GM18867 (cell line): ENCODE measurements at regions not wholly inside any gene's neighbourhood (a gene's known extent, or its start where the extent isn't known, plus 50 kb on each side); places are given as distances from the start of the nearest gene placed in this dataset.
A peak's percentile ranks its signal among the peaks of the same experiment; 100 is the strongest.
"Not testable (repeated sequence)": the region's sequence is repeated elsewhere in the genome, so short reads cannot be mapped to it uniquely, and the experiment has no call there.

Source experiments
- ATAC-seq: cut with Tn5 transposase; IDR thresholded peaks from one replicate; pipeline ENCODE4 v1.9.1; 2021; ENCODE audit warnings: mild to moderate bottlenecking, moderate library complexity; ENCODE audit not compliant: unreplicated experiment

DNA sequence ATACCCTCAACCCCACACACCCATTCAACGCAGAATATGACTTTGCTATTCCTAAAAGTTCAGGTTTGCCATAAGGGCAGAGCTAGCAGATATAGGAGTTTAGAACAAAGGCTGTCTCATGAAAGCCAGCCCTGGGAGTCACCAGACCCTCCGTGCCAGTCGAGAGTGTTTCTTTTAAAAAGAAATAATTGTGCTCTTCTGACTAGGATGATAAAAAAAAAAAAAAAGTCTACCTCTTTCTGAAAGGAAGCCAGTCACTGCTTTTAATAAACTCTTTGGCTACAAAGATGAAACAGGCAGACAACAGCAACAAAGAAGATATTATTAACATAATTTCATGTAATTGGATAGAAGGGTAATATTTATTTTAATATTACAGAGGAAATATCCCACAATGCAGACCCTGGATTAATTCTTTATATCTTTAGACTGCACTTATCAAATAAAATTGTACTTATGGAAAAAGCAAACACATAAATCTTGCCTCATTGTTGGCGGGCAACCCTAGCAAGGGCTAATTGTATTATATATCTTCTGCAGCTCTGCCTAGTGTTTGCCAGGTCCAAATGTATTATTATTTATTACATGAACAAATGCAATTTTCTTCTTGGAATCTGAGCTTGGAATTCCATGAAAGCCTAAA is 277.5 kb upstream of the DYNLRB2 start:
- no peak for ATAC-seq

DNA sequence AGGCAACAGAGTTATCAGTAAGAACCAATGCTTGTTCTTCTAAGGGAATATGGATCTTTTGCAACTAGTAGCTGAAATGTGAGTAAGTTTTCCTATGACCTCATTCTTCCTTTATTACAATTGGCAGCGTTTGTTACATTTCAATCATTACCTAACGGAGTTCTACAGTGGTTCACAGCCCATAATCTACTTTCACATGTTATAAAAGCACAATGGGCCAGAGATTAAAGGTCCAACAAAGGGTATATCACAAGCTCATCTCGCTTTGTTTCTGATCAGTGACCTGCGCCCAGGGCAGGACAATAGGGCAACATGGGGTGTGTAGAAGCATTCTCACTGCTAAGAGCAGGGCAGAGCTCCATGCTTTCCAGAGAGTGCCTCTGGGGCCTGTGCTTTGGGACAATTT is 279.9 kb upstream of the DYNLRB2 start:
- no peak for ATAC-seq

DNA sequence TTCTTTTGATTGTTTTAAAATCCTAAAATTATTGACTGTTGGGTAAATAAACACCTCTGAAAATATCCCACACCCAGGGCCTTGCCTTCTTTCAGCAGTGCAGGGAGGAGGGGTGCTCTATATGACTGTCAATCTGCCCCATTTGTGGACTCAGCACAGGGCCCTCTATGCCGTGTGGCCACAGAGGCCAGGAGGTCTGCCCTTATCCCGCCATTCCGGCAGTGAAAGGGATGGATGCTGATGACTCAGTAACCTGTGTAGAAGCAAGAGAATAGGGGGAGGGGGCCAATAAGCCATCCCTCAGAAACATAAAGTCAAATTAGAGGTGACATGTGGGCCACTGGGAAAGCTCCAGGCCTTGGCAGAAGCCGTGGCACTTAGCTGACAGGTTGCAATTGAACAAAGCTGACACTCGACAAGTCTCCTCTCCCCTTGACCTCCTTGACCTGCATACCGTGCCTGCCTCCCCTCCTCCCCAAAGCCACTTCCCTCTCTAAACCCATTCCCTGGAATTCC is 281.4 kb upstream of the DYNLRB2 start:
- no peak for ATAC-seq

DNA sequence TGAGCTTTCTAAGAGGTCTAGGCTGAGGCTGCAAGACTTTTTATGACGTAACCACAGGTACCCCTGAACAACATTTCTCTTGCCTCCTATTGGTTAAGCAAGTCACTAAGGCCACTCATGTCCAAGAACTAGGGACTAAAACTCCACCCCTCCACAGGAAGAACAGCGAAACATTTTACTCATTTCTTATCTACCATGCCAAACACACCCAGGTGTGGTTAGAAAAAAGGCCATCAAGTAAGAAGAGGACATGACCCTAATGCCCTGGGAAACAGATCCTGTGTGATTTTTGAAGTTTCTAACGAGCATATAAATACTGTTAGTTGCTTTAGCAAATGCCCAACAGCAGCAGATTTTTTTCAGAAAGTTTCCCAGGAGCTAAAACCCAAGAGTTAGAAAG is 282.4 kb upstream of the DYNLRB2 start:
- no peak for ATAC-seq

DNA sequence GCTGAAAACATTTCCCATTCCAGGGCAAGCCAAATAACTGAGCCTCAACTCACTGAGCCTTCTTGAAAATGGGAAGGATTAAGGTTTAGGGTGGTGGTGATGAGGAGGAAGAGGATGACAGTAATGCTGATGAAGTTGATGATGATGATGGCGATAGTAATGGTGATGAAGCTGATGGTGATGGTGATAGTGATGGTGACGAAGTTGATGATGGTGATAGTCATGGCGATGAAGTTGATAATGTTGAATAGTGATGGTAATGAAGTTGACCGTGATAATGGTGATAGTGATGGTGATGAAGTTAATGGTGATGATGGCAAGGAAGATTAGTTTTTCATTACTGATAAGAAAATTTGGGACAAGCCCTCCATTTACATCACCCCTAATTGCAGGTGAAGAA is 285.8 kb upstream of the DYNLRB2 start:
- ATAC-seq: no peak

DNA sequence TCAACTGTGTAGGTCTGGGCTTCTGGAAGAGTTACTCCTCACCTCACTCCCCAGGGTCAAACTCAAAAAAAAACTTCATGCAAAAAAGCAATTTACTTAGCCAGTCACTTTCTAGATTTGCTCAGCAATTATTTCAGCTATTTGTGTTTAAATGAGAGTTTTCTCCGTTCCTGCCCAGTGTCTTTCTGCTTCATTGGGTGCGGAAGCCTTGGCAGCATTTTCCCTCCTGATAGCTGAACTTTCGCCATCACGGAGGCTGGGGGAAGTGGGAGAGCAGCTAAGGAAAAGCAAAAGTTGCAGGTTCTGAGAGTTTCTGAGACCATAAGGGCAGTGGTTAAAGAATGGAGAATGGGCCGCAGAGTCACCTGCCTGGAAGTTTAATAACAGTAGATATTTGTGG is 287.1 kb upstream of the DYNLRB2 start:
- no peak for ATAC-seq

DNA sequence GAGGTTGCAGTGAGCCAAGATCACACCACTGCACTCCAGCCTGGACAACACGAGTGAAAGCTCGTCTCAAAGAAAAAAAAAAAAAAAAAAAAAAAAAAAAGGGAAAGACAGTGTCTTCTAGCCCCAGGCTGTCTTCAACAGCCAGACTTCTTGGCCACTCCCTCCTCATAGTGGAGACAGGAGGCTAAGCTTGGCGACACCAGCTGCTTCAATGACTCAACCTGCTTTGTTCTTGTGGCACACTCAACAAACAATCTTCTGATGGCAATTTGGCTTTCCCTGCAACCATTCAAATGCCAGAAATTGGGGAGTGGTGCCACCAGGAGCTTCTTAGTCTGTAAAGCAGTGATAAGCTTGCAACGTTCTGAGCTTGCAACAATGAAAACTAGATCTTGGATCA is 290.4 kb upstream of the DYNLRB2 start:
- ATAC-seq: no peak

DNA sequence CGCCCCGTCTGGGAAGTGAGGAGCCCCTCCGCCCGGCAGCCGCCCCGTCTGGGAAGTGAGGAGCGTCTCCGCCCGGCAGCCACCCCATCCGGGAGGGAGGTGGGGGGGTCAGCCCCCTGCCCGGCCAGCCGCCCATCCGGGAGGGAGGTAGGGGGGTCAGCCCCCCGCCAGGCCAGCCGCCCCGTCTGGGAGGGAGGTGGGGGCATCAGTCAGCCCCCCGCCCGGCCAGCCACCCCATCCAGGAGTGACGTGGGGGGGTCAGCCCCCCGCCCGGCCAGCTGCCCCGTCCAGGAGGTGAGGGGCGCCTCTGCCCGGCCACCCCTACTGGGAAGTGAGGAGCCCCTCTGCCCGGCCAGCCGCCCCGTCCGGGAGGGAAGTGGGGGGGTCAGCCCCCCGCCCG is 297.5 kb upstream of the DYNLRB2 start:
- ATAC-seq: not testable (repeated sequence)

DNA sequence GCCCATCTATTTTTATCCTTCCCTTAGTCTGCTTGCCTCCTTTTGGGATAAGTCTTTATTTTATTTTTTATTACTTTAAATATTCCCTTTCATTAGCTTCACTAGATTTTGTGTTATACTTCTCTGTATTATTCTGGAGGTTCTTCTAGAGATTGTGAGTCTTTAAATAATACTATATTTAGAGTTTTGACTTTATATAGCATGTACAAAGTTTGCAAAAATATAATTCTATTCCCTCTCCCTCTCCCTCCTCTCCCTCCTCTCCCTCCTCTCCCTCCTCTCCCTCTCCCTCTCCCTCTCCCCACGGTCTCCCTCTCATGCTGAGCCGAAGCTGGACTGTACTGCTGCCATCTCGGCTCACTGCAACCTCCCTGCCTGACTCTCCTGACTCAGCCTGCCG is 298.5 kb upstream of the DYNLRB2 start:
- not testable (repeated sequence) for ATAC-seq

DNA sequence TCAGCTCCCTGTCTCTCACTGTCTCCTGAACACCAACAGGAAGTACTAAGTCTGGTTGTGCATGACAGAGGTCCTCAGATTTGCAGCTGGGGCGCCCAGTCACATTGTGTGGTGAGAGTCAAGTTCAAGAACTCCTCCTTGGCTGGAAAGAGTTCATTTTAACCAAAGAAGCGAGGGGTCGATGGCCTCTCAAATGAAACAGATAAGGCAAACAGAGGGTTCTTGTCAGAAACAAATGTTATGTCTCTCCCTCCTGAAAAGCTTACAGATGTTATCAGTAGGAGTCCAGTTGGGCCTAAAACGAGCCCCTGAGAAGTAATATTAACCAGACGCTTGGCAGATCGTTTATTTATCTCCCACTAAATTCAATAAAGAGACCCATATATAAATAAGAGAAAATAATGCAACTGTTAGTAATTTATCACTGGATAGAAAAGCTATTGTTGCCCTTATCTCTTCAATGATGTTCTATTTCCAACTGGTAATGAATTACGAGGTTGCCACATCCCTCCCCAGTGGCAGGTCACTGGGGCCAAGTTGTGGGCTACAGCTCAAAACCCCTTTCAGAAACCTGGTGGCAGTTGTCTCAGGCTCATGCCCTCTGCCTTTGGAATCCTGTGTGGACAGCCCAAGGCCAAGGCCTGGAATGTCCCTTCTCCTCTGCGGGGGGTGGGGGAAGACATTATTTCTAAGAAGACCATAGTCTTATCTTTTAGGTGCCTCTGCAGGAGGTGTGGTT is 307.5 kb upstream of the DYNLRB2 start:
- ATAC-seq: no peak

DNA sequence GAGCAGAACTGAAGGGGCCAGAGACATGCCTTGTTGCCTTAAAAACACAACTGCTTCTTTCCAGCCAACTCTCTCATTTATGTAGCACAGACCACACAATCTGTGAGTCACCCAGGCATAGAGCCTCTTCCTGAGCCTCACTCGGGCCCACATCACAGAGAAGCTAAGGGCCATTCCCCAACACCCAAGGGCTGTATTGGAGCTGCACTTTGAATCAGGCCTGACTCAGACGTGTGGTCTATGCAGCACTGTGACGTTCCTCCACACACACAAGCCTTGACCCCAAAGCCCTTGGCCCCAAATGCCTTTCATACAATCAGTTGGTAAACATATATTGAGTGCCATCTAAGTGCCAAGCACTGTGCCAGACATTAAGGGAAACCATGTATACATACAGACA is 308.9 kb upstream of the DYNLRB2 start:
- ATAC-seq: peak; percentile 74

DNA sequence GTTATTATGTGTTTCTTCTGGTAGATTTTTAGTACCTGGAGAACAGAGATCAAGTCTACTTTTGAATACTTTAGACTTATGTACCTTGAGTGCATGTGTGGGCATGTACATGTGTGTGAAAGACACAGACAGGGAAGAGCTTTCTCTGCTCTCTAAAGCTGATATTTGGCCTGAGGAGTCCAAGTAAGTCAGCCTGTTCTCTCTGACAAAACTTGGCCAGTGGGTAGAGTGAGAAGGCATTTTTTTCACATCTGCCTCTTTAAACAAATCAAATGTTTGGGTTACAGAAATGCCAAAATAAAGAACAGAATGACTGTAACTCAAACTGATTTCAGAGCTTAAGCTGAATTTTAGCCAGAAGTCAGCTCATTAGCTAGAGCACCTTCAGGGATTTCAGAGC is 309.7 kb upstream of the DYNLRB2 start:
- ATAC-seq: no peak

DNA sequence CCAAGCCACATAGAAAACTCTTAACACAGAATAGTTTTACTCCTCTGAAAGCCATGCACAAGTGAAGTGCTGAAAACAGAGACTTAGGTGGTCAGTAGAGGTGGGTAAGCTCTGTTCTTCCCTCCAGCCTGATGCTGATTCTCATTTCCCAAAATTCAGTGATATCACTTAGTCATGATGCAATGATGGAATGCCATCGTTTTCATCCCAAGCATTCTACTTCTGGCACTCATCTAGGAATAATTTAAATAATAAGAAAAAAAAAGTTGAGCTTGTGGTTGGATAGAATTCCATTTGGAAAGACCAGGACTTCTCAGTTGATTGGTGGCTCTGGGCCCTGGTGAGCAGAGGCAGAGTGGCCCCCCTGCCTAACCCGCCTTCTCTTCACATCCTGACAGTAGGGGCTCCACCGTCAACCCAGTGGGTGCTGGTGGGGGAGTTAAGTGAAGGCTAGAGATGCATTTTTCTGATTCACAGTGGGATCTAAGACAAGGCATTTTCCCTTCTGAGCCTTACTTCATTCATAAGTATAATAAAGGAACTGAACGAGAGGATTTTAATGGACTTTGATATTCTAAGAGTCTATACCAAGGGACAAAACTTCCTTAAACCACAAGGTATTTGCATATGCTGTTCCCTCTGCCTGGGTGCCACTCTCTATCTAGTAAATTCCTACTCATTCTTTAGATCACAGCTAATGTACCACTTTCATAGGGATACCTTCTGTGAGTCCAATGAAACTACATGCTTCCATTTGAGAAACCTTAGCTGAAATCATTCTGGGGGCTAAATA is 310.3 kb upstream of the DYNLRB2 start:
- ATAC-seq: no peak

DNA sequence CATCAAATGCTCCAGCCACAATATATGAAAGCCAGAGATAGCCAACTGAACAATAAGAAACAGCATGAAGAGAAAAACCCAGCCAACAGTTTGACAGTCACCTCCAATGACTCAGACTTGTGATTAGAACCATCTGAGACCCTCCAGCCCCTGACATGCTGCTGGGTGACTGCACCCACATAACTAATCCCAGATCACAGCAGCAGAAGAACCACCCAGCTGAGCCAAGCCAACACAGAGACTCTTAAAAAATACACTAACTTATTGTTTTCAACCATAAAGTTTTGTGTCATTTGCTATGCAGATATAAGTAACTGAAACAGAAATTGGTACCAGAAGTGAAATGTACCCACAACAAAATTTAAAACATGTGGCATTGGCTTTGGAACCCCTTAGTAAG is 314.3 kb upstream of the DYNLRB2 start:
- ATAC-seq: no peak

DNA sequence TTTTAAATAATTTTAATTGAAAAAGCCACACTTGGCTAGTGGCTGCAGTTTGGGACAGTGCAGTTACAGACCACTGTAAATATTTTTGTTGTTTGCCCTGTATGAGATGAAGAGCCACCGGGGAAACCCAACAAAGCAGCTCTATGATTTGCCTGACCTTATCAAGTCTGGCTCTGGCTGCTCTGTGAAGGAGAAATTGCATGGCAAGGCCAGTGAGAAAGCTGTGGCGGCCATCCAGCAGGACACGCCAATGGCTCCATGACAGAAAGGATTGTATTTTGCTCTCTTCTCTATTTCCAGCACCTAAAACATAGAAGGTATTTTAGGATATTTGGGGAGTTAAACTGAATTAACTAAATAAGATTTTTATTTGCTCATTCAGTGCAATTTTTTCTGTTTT is 330.0 kb upstream of the DYNLRB2 start:
- ATAC-seq: no peak

DNA sequence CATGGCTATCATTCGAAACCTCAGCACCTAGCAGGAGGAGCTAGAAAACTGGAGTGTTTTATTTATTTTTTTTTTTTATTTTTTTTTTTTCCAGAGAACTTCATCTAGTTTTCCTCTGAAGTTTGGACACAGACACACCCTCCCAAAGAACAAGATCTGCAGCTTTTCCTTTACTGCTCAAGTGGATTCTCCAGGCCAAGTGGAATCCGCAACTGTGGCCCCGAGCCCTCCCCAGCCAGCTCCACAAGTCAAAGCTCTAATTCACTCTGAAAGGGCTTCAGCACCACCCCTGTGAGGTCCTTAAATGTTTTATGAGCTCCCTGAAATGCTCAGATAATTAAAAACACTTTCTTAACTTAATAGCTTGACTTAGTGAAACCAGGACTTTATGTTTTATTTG is 332.1 kb upstream of the DYNLRB2 start:
- no peak for ATAC-seq

DNA sequence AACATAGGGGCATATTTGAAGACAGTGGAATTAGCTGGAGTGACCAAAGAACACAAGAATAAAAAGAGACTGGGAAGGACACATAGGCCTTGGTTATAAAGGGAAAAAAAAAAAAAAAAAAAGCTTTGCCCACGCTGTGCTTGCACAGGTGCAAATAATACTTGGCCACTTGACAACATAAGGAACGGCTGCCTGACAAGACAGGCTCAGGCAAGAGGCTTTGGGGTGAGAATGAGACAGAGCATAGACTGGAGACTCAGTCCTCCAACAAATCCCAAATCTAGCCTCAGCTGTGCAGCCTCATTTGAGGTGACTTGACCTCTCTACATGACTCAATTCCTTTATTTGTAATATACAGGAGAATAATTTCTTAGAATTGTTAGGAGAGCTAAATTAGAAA is 332.8 kb upstream of the DYNLRB2 start:
- ATAC-seq: no peak

DNA sequence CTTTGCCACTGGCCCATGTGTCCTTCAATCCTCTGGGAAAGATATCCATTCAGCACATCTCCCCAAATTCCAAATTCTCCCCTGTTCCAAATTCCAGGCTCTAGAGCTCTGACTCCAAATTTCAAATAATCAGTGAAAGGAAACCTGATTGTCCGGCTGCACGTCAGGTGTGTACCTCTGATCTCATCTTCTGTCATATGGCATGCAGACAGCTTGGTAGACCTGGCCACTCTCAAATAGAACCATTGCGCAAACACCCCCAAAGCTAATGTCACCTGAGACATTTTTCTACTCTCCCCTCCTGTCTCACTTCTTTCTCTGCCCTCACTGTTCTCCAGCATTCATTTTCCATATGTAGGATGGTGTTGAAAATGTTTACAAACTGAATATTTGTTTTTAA is 337.0 kb upstream of the DYNLRB2 start:
- no peak for ATAC-seq

DNA sequence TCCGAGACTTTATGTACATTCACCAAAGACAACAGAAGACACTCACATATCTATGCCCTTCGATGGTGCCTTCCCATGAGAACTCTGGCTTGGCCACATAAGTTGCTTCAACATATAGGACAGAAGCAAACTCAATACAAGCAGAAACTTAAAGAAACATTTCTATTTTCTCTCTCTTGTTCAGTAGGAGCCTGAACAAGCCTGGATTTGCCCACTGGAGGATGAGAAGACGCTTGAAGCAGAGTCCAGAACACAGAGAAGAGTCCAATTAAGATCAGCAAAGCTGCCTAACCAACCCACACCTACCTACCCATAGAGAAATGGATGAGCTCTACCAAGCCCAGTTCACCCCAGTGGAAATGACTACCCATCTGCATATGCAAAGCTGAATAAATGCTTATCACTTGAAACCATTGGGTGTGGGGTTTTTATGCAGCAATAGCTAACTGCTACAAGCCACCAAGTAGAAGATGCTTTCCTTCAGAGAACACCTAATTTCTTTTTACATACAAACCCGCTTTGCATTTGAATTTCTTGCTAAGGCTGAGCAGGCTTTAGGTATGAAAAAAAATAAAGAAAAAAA is 337.9 kb upstream of the DYNLRB2 start:
- no peak for ATAC-seq

DNA sequence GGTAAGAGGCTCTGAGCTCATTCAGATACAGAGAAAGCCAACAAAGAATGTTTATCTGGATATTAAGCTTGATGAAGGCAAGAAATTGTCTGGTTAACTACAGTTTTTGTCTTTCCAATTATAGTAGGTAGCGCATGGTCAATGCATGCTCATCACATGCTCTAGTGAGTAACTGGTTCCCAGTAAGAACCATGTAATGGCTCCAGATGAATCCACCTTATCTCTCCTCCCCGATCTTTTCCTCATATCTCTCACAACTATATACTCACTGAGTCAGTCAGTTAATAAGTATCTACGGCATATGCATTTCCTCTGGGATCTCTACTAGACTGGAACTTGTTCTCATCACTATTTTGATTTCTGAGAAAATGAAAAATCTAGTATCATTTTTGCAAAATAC is 340.7 kb upstream of the DYNLRB2 start:
- no peak for ATAC-seq

DNA sequence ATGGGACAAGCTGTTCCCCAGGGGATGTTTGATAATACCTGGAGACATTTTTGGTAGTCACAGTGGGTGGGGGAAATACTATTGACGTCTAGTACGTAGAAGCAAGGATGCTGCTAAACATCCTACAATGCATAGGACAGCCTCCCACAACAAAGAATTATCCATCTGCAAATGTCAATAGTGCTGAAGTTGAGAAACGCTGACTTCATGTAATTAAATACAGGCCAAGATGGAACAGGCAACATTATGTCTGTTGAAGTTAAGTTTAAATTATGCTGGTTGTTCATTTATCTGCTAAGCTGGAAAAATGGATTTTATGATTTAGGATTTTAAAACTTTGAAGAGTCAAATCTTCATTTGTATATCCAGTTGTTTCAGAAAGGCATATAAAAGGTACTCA is 341.2 kb upstream of the DYNLRB2 start:
- no peak for ATAC-seq
